ENCODE measurements at regions not wholly inside any gene's neighbourhood (a gene's known extent, or its start where the extent isn't known, plus 50 kb on each side); places are given as distances from the start of the nearest gene placed in this dataset.

- TF ChIP-seq, protein P1, sequence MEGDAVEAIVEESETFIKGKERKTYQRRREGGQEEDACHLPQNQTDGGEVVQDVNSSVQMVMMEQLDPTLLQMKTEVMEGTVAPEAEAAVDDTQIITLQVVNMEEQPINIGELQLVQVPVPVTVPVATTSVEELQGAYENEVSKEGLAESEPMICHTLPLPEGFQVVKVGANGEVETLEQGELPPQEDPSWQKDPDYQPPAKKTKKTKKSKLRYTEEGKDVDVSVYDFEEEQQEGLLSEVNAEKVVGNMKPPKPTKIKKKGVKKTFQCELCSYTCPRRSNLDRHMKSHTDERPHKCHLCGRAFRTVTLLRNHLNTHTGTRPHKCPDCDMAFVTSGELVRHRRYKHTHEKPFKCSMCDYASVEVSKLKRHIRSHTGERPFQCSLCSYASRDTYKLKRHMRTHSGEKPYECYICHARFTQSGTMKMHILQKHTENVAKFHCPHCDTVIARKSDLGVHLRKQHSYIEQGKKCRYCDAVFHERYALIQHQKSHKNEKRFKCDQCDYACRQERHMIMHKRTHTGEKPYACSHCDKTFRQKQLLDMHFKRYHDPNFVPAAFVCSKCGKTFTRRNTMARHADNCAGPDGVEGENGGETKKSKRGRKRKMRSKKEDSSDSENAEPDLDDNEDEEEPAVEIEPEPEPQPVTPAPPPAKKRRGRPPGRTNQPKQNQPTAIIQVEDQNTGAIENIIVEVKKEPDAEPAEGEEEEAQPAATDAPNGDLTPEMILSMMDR (IDR thresholded peaks at IDR 0.05): no peak
Observed at GRCh38 chr5:15425766-15426165, 74.2 kb upstream of the FBXL7 start.

DNA sequence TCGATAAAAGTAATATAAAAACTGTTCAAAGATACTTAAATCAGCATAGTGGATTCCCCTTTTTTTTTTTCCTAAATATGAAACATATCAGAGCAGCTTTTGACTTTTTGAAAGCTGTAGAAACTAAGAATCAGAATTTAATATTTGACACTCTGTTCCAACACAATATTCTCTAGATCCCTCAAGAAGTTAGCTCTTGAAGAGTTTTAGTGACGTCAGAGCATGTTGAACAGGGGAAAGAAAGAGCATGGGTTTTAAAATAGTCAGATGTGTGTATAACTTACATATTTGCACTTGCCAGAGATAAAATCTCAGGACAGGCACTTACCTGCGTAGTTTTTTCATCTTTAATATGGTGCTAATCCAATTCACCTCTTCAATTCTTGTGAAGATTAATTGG lies 75.2 kb upstream of the FBXL7 start:
- TF ChIP-seq, protein P1 (IDR thresholded peaks at IDR 0.05): no peak

GRCh38 chr5:15421921-15422412 lies 78.0 kb upstream of the FBXL7 start:
- TF ChIP-seq, protein P1 (IDR thresholded peaks at IDR 0.05): no peak

GRCh38 chr5:15421381-15421780 lies 78.6 kb upstream of the FBXL7 start:
- TF ChIP-seq, protein P1 (IDR thresholded peaks at IDR 0.05): no peak

DNA sequence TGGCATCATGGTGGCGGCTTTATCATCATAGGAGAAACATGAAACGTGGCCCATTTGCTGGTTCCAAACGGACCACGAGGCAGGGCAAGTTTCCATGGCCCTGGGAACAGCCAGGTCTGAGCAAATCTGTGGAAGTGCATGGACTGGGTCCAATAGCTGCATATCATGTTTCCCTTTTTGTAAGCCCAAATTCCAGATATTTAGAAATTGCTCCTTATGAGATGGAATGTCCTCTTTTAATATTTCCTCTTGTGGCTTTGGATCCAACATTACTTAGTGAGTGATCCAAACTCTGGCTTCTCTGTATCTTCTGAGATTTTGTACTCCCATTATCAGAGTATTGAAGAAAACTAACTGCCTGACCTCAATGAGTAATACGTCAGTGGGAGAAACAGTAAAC lies 79.8 kb upstream of the FBXL7 start:
- TF ChIP-seq, protein P1 (IDR thresholded peaks at IDR 0.05): no peak

- TF ChIP-seq, protein P1 (IDR thresholded peaks at IDR 0.05): no peak
Observed at GRCh38 chr5:15417156-15417555, 82.8 kb upstream of the FBXL7 start.

DNA sequence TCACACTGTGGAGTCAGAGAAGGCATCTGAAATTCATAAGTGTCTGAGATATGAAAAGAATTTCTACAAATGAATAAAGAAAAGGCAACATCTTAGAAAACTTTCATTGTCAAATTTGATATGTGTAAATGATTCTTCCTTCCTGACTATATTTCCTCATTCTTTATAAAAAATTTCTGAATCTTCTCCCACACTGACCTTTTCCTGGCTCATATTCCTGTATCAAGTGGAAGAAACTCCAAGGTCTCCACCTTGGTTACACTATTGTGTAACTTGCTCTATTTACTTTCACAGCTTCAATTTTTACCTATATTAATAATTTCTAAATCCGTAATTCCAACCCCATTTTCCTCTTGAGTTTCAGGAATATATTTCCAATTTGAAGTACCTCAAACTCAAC lies 93.5 kb upstream of the FBXL7 start:
- TF ChIP-seq, protein P1 (IDR thresholded peaks at IDR 0.05): no peak

DNA sequence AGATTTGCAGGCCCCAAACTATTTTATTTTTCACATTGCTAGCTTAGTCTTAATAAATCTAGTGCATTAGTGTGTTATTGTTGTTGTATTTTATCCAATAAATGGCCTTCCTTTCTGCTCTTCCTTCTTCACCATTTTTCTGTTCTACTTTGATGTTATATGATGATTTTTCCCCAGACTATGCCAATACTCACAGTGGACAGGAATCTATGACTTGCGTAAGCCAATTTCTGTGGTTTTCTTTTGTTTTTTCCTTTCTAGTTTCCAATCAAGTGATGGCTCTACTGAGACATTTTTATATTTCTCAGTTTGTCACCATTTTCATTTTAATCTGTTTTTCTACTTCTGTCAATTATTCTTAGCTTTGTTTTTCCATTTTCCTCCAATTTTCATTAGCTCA lies 106.8 kb upstream of the FBXL7 start:
- TF ChIP-seq, protein P1 (IDR thresholded peaks at IDR 0.05): no peak

Data from LNCAP (cell line).